B cell (primary cell): ENCODE measurements at regions not wholly inside any gene's neighbourhood (a gene's known extent, or its start where the extent isn't known, plus 50 kb on each side); places are given as distances from the start of the nearest gene placed in this dataset.

Source experiments
- ATAC-seq: fragments of 200-7000 bp; cut with Tn5 transposase; one replicate; pipeline ENCODE4 v1.10.0; 2021; ENCODE audit warnings: low read depth, mild to moderate bottlenecking, moderate number of reproducible peaks, moderate library complexity
- CTCF ChIA-PET: fragments of 350-600 bp; sonication (Branson Sonifier 250); formaldehyde crosslinking; loops from one replicate; lab custom pipeline; 2021; ENCODE audit warnings: antibody characterized with exemption, inconsistent platforms; lab: Charles Lee
- POLR2A ChIA-PET: fragments of 350-600 bp; sonication (Branson Sonifier 250); formaldehyde crosslinking; loops from one replicate; lab custom pipeline; 2021; ENCODE audit warnings: antibody characterized with exemption; lab: Charles Lee
- DNase-seq: peaks from one replicate; pipeline ENCODE4 v3.0.0; 2013
- H2AFZ ChIP-seq: 2 replicates; pipeline ENCODE4 v1.6.1; 2012; ENCODE audit warnings: mild to moderate bottlenecking, low read depth, low read length; ENCODE audit not compliant: insufficient read depth, poor library complexity, severe bottlenecking
- H3K27ac ChIP-seq, 2 donors: 1 replicate in 1 of 2; 2 replicates in 1 of 2; pipeline ENCODE4 v1.5.1; 2012 to 2013; ENCODE audit warnings: low read length in 2 of 2, mild to moderate bottlenecking in 2 of 2, moderate library complexity in 1 of 2
- H3K27me3 ChIP-seq, 4 experiments: fragments of 200-600 bp in 1 of 4; sonication (generic) in 1 of 4; replicated peaks in 1 of 4; 1 replicate in 2 of 4; 2 replicates in 2 of 4; pipeline versions ENCODE4 v1.6.1 to v1.7.0; 2013 to 2016; ENCODE audit warnings: low read length in 3 of 4, mild to moderate bottlenecking in 2 of 4, mixed read lengths in 1 of 4, moderate library complexity in 1 of 4; ENCODE audit not compliant: insufficient read depth in 4 of 4, control insufficient read depth in 3 of 4; ENCODE audit errors: control extremely low read depth in 1 of 4
- H3K36me3 ChIP-seq, 2 experiments: replicated peaks in 1 of 2; 1 replicate in 1 of 2; 2 replicates in 1 of 2; pipeline versions ENCODE4 v1.6.1 to v1.7.1; 2013; ENCODE audit warnings: low read length in 1 of 2; ENCODE audit not compliant: insufficient read depth in 2 of 2, control insufficient read depth in 1 of 2; ENCODE audit errors: control extremely low read depth in 1 of 2, extremely low read depth in 1 of 2
- H3K4me1 ChIP-seq, 2 donors: fragments of 200-600 bp in 1 of 2; sonication (generic) in 1 of 2; 1 replicate in 1 of 2; 2 replicates in 1 of 2; pipeline versions ENCODE4 v1.5.1 to v1.6.1; 2013 to 2017; ENCODE audit warnings: low read length in 2 of 2; ENCODE audit not compliant: control insufficient read depth in 2 of 2, insufficient read depth in 2 of 2
- H3K4me2 ChIP-seq: replicated peaks from 2 replicates; pipeline ENCODE3; 2012; ENCODE audit warnings: mild to moderate bottlenecking, low read depth, low read length; ENCODE audit not compliant: poor library complexity, severe bottlenecking
- H3K4me3 ChIP-seq, 5 experiments: fragments of 200-600 bp in 1 of 5; sonication (generic) in 1 of 5; 1 replicate in 3 of 5; 2 replicates in 2 of 5; pipeline versions ENCODE4 v1.5.1 to v1.7.0; 2011 to 2016; ENCODE audit warnings: low read length in 4 of 5, mild to moderate bottlenecking in 4 of 5, low read depth in 2 of 5, control low read depth in 1 of 5, moderate library complexity in 1 of 5; ENCODE audit not compliant: insufficient read depth in 1 of 5; ENCODE audit errors: control extremely low read depth in 1 of 5, extremely low read depth in 1 of 5
- H3K79me2 ChIP-seq: fragments of 200-600 bp; sonication (generic); one replicate; pipeline ENCODE4 v1.6.0; 2016; ENCODE audit warnings: low read length; ENCODE audit not compliant: control insufficient read depth, insufficient read depth
- H3K9ac ChIP-seq: fragments of 200-600 bp; sonication (generic); 2 replicates; pipeline ENCODE4 v1.6.1; 2017; ENCODE audit warnings: mild to moderate bottlenecking, low read length, moderate library complexity
- H3K9me3 ChIP-seq, 3 donors: one replicate each; pipeline versions ENCODE4 v1.6.1 to v1.7.1; 2013; ENCODE audit warnings: low read length in 2 of 3; ENCODE audit not compliant: control insufficient read depth in 2 of 3, insufficient read depth in 1 of 3; ENCODE audit errors: control extremely low read depth in 1 of 3
- H4K20me1 ChIP-seq: 2 replicates; pipeline ENCODE4 v1.6.0; 2012; ENCODE audit warnings: mild to moderate bottlenecking, low read length; ENCODE audit not compliant: insufficient read depth, control insufficient read depth, poor library complexity, severe bottlenecking
- H3K27ac Mint-ChIP-seq: one replicate; pipeline ENCODE4 v1.8.0; 2021; ENCODE audit warnings: mixed read lengths
- H3K27me3 Mint-ChIP-seq: one replicate; pipeline ENCODE4 v1.8.0; 2021; ENCODE audit warnings: mixed read lengths
- H3K4me1 Mint-ChIP-seq: one replicate; pipeline ENCODE4 v1.8.0; 2021; ENCODE audit warnings: mixed read lengths
- H3K4me3 Mint-ChIP-seq: one replicate; pipeline ENCODE4 v1.8.0; 2021; ENCODE audit warnings: mixed read lengths
- H3K9me3 Mint-ChIP-seq: one replicate; pipeline ENCODE4 v1.8.0; 2022; ENCODE audit warnings: mixed read lengths; ENCODE audit not compliant: insufficient read depth
- EZH2 ChIP-seq: IDR thresholded peaks from 2 replicates; pipeline ENCODE4 v1.6.1; 2012; ENCODE audit warnings: borderline replicate concordance, low read depth, mild to moderate bottlenecking, moderate library complexity, low read length; ENCODE audit not compliant: insufficient read depth, poor library complexity, severe bottlenecking
- WGBS: methylation state at CpG from one replicate; pipeline ENCODE4 v1.1.5; 2013; ENCODE audit warnings: missing lambda C conversion rate; ENCODE audit not compliant: insufficient coverage; 5-methylcytosine and 5-hydroxymethylcytosine counted together
- intact Hi-C: fragments of 100-400 bp; cut with micrococcal nuclease; formaldehyde crosslinking; loops from one replicate; pipeline ENCODE4 v1.10.0; 2022
- TF ChIP-seq, protein P1 (sequence below): fragments of 200-600 bp; IDR thresholded peaks from one replicate; pipeline ENCODE4 v1.8.0; 2022; ENCODE audit warnings: antibody characterized with exemption, mild to moderate bottlenecking

GRCh38 chr6:169988769-169989550, 237.5 kb downstream of the ERMARD start:
- intact Hi-C loops: no loop called here
- DNase-seq: no peak
- Histone ChIP-seq H3K4me1 (peaks cover 30 to 34% of the 10 kb centered on the region in 2 donors), H4K20me1 (no peaks in the 10 kb centered on the region), H3K9ac (no peak overlapping the region), H3K9me3 (peaks cover 0 to 6% (median 0%) of the 10 kb centered on the region in 3 donors), H3K27ac (no peak overlapping the region), H3K36me3 (no peaks in the 10 kb centered on the region), H3K4me3 (no peak overlapping the region), H3K4me2 (peak overlapping the region; percentile 74), H3K27me3 (no peaks in the 10 kb centered on the region), H3K79me2 (no peaks in the 10 kb centered on the region), H2AFZ (no peak overlapping the region)
- Mint-ChIP-seq H3K4me3 (peak overlapping the region; percentile 78), H3K27ac (no peak overlapping the region), H3K4me1 (peaks cover 30% of the 10 kb centered on the region), H3K9me3 (no peaks in the 10 kb centered on the region), H3K27me3 (peaks cover 8% of the 10 kb centered on the region)
- TF ChIP-seq EZH2: no peak
- TF ChIP-seq, protein P1, sequence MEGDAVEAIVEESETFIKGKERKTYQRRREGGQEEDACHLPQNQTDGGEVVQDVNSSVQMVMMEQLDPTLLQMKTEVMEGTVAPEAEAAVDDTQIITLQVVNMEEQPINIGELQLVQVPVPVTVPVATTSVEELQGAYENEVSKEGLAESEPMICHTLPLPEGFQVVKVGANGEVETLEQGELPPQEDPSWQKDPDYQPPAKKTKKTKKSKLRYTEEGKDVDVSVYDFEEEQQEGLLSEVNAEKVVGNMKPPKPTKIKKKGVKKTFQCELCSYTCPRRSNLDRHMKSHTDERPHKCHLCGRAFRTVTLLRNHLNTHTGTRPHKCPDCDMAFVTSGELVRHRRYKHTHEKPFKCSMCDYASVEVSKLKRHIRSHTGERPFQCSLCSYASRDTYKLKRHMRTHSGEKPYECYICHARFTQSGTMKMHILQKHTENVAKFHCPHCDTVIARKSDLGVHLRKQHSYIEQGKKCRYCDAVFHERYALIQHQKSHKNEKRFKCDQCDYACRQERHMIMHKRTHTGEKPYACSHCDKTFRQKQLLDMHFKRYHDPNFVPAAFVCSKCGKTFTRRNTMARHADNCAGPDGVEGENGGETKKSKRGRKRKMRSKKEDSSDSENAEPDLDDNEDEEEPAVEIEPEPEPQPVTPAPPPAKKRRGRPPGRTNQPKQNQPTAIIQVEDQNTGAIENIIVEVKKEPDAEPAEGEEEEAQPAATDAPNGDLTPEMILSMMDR: no peak
- CTCF ChIA-PET: interaction anchor here (1.7 kb wide), 1 partner anchor 302 kb away, joined by 3 read pairs; the partner anchor contains the start of gene DLL1
- 78% methylated on average over 22 of the region's 25 CpGs for WGBS
- POLR2A ChIA-PET: no interaction called here
- no peak for ATAC-seq

GRCh38 chr6:169986848-169987498, 235.6 kb downstream of the ERMARD start:
- Histone ChIP-seq H3K27me3 (no peaks in the 10 kb centered on the region), H3K36me3 (no peaks in the 10 kb centered on the region), H3K4me3 (no peak overlapping the region), H4K20me1 (no peaks in the 10 kb centered on the region), H3K9me3 (peaks cover 0 to 6% (median 0%) of the 10 kb centered on the region in 3 donors), H2AFZ (no peak overlapping the region), H3K4me1 (peaks cover 21 to 23% of the 10 kb centered on the region in 2 donors), H3K9ac (no peak overlapping the region), H3K27ac (no peak overlapping the region), H3K79me2 (no peaks in the 10 kb centered on the region), H3K4me2 (no peak overlapping the region)
- H3K27me3 Mint-ChIP-seq: peaks cover 7% of the 10 kb centered on the region
- H3K9me3 Mint-ChIP-seq: no peaks in the 10 kb centered on the region
- intact Hi-C loops: no loop called here
- peaks cover 25% of the 10 kb centered on the region for H3K4me1 Mint-ChIP-seq
- no peak overlapping the region for H3K27ac Mint-ChIP-seq
- TF ChIP-seq EZH2: no peak
- TF ChIP-seq, protein P1: no peak
- ChIA-PET CTCF (no interaction called here), POLR2A (no interaction called here)
- ATAC-seq (no peak), DNase-seq (no peak)
- WGBS: 90% methylated on average over 35 of the region's 35 CpGs
- no peak overlapping the region for H3K4me3 Mint-ChIP-seq
